ENCODE measurements at regions not wholly inside any gene's neighbourhood (a gene's known extent, or its start where the extent isn't known, plus 50 kb on each side); places are given as distances from the start of the nearest gene placed in this dataset.

DNA sequence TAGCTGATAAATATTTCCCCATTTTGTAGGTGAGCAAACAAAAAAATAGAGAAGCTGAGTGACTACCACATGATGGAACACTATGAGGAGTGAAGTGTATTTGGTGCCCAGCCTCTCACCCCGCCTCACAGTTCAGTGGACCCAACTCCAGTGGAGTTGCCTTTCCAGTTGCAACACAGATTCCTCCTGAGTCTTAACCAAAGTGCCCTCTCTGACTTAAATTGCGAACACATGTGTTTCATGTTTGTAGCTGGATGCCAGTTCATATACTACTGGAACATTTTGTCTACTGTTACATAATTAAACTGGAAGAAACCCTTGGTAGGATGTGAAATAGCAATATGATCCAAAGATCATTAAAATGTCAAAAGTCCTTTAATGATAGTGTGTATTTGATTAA is 448.9 kb downstream of the COL12A1 start:
- H4K20me1 ChIP-seq (ENCODE audit: insufficient read depth, low read length): no peaks in the 10 kb centered on the region
- H3K79me2 ChIP-seq (ENCODE audit: insufficient read depth, low read length): no peaks in the 10 kb centered on the region
- no peak overlapping the region for H2AFZ ChIP-seq (ENCODE audit: low read length)
- TF ChIP-seq EZH2 (IDR thresholded peaks at IDR 0.05; ENCODE audit: borderline replicate concordance, low read length): no peak
- no peaks in the 10 kb centered on the region for H3K9me3 ChIP-seq (ENCODE audit: low read length)
- no peaks in the 10 kb centered on the region for H3F3A ChIP-seq (ENCODE audit: insufficient read depth, low read length)
- no peaks in the 10 kb centered on the region for H3K27me3 ChIP-seq (ENCODE audit: insufficient read depth, low read length)
- H3K27ac ChIP-seq (ENCODE audit: low read depth, low read length, poor library complexity, severe bottlenecking): no peak overlapping the region
- no peak overlapping the region for H3K4me2 ChIP-seq (ENCODE audit: low read length)
- no peak overlapping the region for H3K4me3 ChIP-seq (ENCODE audit: low read depth, low read length, poor library complexity, severe bottlenecking)
- no peaks in the 10 kb centered on the region for H3K36me3 ChIP-seq (ENCODE audit: insufficient read depth, low read length)
- no peak overlapping the region for H3K9ac ChIP-seq (ENCODE audit: low read length)
- H3K4me1 ChIP-seq (ENCODE audit: insufficient read depth, low read length, severe bottlenecking): no peaks in the 10 kb centered on the region
- no peaks in the 10 kb centered on the region for H3K9me2 ChIP-seq (ENCODE audit: low read depth, low read length)

DNA sequence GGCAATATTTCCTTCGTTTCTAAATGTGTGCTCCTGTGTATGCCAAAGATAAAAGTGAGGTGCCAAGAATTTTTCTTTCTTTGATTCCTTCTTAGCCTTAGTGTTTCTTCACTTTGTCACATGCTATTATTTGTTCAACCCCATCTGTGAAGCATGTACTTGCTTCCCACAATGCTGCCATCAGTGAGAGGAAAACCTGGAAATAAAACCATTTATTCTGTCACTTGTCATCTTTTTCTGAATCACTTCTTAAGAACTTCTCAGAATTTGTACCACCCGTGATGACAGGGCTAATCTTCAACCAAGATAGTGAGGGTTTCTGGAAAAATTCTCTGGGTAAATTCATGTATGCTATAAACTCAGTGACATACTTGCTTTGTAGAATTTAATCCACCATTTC is 450.1 kb downstream of the COL12A1 start:
- no peaks in the 10 kb centered on the region for H3K27me3 ChIP-seq (ENCODE audit: insufficient read depth, low read length)
- no peaks in the 10 kb centered on the region for H3K9me2 ChIP-seq (ENCODE audit: low read depth, low read length)
- no peaks in the 10 kb centered on the region for H3K79me2 ChIP-seq (ENCODE audit: insufficient read depth, low read length)
- H3K9ac ChIP-seq (ENCODE audit: low read length): no peak overlapping the region
- no peaks in the 10 kb centered on the region for H3F3A ChIP-seq (ENCODE audit: insufficient read depth, low read length)
- no peaks in the 10 kb centered on the region for H3K4me1 ChIP-seq (ENCODE audit: insufficient read depth, low read length, severe bottlenecking)
- H3K4me3 ChIP-seq (ENCODE audit: low read depth, low read length, poor library complexity, severe bottlenecking): no peak overlapping the region
- no peak overlapping the region for H3K27ac ChIP-seq (ENCODE audit: low read depth, low read length, poor library complexity, severe bottlenecking)
- H2AFZ ChIP-seq (ENCODE audit: low read length): no peak overlapping the region
- no peaks in the 10 kb centered on the region for H3K9me3 ChIP-seq (ENCODE audit: low read length)
- H4K20me1 ChIP-seq (ENCODE audit: insufficient read depth, low read length): no peaks in the 10 kb centered on the region
- TF ChIP-seq, protein P1, sequence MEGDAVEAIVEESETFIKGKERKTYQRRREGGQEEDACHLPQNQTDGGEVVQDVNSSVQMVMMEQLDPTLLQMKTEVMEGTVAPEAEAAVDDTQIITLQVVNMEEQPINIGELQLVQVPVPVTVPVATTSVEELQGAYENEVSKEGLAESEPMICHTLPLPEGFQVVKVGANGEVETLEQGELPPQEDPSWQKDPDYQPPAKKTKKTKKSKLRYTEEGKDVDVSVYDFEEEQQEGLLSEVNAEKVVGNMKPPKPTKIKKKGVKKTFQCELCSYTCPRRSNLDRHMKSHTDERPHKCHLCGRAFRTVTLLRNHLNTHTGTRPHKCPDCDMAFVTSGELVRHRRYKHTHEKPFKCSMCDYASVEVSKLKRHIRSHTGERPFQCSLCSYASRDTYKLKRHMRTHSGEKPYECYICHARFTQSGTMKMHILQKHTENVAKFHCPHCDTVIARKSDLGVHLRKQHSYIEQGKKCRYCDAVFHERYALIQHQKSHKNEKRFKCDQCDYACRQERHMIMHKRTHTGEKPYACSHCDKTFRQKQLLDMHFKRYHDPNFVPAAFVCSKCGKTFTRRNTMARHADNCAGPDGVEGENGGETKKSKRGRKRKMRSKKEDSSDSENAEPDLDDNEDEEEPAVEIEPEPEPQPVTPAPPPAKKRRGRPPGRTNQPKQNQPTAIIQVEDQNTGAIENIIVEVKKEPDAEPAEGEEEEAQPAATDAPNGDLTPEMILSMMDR (IDR thresholded peaks at IDR 0.05; ENCODE audit: low read length): no peak
- no peak for TF ChIP-seq EZH2 (IDR thresholded peaks at IDR 0.05; ENCODE audit: borderline replicate concordance, low read length)
- no peak overlapping the region for H3K4me2 ChIP-seq (ENCODE audit: low read length)
- H3K36me3 ChIP-seq (ENCODE audit: insufficient read depth, low read length): no peaks in the 10 kb centered on the region

DNA sequence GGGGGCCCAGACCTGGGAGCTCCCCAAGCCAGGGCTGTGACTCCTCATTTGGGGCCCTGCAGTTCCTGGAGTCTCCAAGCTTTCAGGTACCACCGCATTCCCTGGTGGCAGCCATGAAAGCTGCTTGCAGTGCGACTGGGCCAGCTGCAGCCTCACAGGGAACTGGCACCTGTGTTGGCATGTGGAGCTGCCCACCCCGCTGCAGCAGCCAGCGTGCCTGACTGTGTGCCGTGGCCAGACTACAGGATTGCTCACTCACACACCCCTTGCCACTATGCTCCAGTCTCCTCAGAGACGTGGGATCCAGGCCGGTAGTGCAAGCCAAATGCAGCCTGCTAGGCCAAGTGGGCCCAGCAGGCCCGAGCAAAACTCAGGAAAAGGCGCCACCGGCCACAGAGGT is 450.7 kb downstream of the COL12A1 start:
- Histone ChIP-seq H3K9me3 (ENCODE audit: low read length) (no peaks in the 10 kb centered on the region), H3K79me2 (ENCODE audit: insufficient read depth, low read length) (no peaks in the 10 kb centered on the region), H3K27ac (ENCODE audit: low read depth, low read length, poor library complexity, severe bottlenecking) (no peak overlapping the region), H3K4me2 (ENCODE audit: low read length) (no peak overlapping the region), H3K4me3 (ENCODE audit: low read depth, low read length, poor library complexity, severe bottlenecking) (no peak overlapping the region), H2AFZ (ENCODE audit: low read length) (no peak overlapping the region), H3K36me3 (ENCODE audit: insufficient read depth, low read length) (no peaks in the 10 kb centered on the region), H3K9me2 (ENCODE audit: low read depth, low read length) (no peaks in the 10 kb centered on the region), H3K9ac (ENCODE audit: low read length) (no peak overlapping the region), H3F3A (ENCODE audit: insufficient read depth, low read length) (no peaks in the 10 kb centered on the region), H4K20me1 (ENCODE audit: insufficient read depth, low read length) (no peaks in the 10 kb centered on the region), H3K4me1 (ENCODE audit: insufficient read depth, low read length, severe bottlenecking) (no peaks in the 10 kb centered on the region), H3K27me3 (ENCODE audit: insufficient read depth, low read length) (no peaks in the 10 kb centered on the region)
- TF ChIP-seq, protein P1 (IDR thresholded peaks at IDR 0.05; ENCODE audit: low read length): no peak
- no peak for TF ChIP-seq EZH2 (IDR thresholded peaks at IDR 0.05; ENCODE audit: borderline replicate concordance, low read length)

DNA sequence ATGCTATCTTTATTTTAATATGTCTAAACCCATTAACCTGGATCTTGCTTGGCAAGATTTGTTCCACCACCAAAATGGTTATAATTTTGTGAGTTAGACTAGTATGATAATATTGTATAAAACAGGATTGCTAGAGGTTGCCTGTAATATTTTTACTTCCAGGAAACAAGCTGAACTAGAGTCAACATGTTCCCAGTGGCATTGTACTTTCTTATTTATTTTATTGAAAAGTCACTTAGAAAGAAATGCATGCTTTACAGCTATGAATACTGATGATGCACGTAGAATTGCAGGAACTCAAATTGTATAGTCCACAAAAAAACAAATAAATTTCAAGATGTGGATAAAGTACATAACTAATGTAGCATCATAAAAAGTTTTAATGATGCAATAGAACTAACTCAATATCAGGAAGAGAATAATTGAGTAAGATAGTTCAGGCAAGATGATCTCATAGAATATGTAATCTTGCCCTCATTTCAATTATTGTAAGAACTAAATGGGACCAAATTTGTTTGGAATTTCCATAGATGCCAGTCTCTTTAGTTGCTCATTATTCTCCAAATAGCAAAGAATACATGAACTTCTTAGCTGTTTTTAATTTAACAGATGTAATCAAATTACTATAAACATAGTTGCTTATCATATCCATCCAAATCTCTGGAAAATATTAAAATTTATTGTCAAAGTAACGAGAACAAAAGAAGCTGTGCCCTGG is 451.8 kb downstream of the COL12A1 start:
- TF ChIP-seq, protein P1 (IDR thresholded peaks at IDR 0.05; ENCODE audit: low read length): no peak
- no peak for TF ChIP-seq EZH2 (IDR thresholded peaks at IDR 0.05; ENCODE audit: borderline replicate concordance, low read length)
- H3K36me3 ChIP-seq (ENCODE audit: insufficient read depth, low read length): no peaks in the 10 kb centered on the region

More for the DNA sequence above, 451.8 kb downstream of the COL12A1 start:
- H4K20me1 ChIP-seq (ENCODE audit: insufficient read depth, low read length): no peaks in the 10 kb centered on the region
- H3K4me1 ChIP-seq (ENCODE audit: insufficient read depth, low read length, severe bottlenecking): no peaks in the 10 kb centered on the region
- H3K27ac ChIP-seq (ENCODE audit: low read depth, low read length, poor library complexity, severe bottlenecking): no peak overlapping the region
- H3K9ac ChIP-seq (ENCODE audit: low read length): no peak overlapping the region
- H2AFZ ChIP-seq (ENCODE audit: low read length): no peak overlapping the region
- no peaks in the 10 kb centered on the region for H3K9me3 ChIP-seq (ENCODE audit: low read length)
- H3F3A ChIP-seq (ENCODE audit: insufficient read depth, low read length): no peaks in the 10 kb centered on the region
- no peaks in the 10 kb centered on the region for H3K9me2 ChIP-seq (ENCODE audit: low read depth, low read length)
- H3K27me3 ChIP-seq (ENCODE audit: insufficient read depth, low read length): no peaks in the 10 kb centered on the region
- no peaks in the 10 kb centered on the region for H3K79me2 ChIP-seq (ENCODE audit: insufficient read depth, low read length)
- H3K4me2 ChIP-seq (ENCODE audit: low read length): no peak overlapping the region
- no peak overlapping the region for H3K4me3 ChIP-seq (ENCODE audit: low read depth, low read length, poor library complexity, severe bottlenecking)
